ENCODE measurements at regions not wholly inside any gene's neighbourhood (a gene's known extent, or its start where the extent isn't known, plus 50 kb on each side); places are given as distances from the start of the nearest gene placed in this dataset.

DNA sequence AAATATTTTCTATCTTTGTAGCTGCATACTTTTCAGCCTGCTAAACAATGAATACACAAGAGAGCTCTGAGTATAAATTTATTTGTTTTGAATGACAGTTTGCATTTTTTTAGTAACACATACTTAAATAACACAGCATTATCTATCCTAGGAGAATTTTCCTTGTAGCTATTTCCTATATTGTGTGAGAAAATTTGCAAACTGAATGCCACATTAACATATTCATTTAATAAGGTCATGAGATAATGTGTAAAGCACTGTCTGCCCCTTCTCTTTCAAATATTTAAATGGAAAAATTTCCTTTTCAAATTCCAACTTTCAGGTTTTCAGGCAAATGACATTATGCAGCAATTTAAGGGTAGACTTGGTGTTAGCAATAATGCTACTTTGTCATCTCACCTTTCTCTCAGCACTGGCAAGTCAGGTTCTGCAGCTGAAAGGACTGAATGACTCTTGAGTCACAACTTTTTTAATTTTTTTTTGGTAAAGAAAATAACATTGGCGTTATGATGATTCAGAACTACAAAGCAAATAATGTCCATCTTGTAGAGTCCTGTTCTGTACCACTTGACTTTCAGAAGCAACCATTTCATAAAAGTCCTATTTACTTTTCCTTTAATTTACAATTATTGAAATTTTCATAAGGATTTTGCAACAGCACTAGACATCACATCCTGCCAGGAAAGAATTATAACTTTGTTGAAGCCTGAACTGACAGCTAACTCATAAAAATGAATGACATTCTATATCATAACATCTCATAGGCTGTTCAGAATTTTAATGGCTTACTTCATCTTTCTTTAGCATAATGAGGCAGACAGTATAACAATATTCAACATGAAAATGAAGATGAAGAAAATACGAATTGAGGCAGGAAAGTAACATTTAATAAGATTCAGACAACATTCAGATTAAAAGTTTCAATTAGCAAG lies 681.6 kb upstream of the SEMA6D start:
- ChIA-PET CTCF (no interaction called here), RAD21 (ENCODE audit: low non-redundant PET in 1 of 2, low total read pairs in 2 of 2, uncharacterized antibody in 2 of 2, unreplicated experiment in 2 of 2) (no interaction called here), POLR2A (no interaction called here)
- DNase-seq (ENCODE audit: low read depth, low spot score) (no peak), ATAC-seq (no peak)
- H3K4me1 ChIP-seq (ENCODE audit: control insufficient read depth in 1 of 2, insufficient read depth in 2 of 2, low read length in 2 of 2) = no peaks in the 10 kb centered on the region
- H3K79me2 ChIP-seq (ENCODE audit: insufficient read depth, low read length) = no peaks in the 10 kb centered on the region
- TF ChIP-seq POLR2AphosphoS5 (IDR thresholded peaks at IDR 0.05; ENCODE audit: low read depth, low read length) (no peak), EZH2phosphoT487 (IDR thresholded peaks at IDR 0.05; ENCODE audit: borderline replicate concordance) (no peak)
- H3K27me3 ChIP-seq (ENCODE audit: insufficient read depth, low read length) = no peaks in the 10 kb centered on the region
- intact Hi-C loops (cut with micrococcal nuclease) = no loop called here
- no peaks in the 10 kb centered on the region for H3K9me2 ChIP-seq (ENCODE audit: insufficient read depth)
- H3K9ac ChIP-seq (ENCODE audit: low read length) = no peak overlapping the region
- peaks cover 8 to 25% of the 10 kb centered on the region in 2 experiments; a peak in 2 of 4 replicates for H3K9me3 ChIP-seq (ENCODE audit: control insufficient read depth in 1 of 2, insufficient read depth in 1 of 2, low read depth in 1 of 2, low read length in 2 of 2)
- H3K27ac ChIP-seq (ENCODE audit: low read depth, low read length) = no peak overlapping the region
- H3K36me3 ChIP-seq (ENCODE audit: control insufficient read depth in 1 of 2, insufficient read depth in 2 of 2, low read length in 2 of 2) = no peaks in the 10 kb centered on the region
- H3K4me3 ChIP-seq (replicated peaks in 1 of 2; ENCODE audit: low read depth in 1 of 2, low read length in 2 of 2) = no peak overlapping the region
- no peak overlapping the region for H3K4me2 ChIP-seq (ENCODE audit: low read length)
- H2AFZ ChIP-seq (ENCODE audit: low read depth, low read length, poor library complexity, severe bottlenecking) = no peak overlapping the region
- no peaks in the 10 kb centered on the region for H4K20me1 ChIP-seq (ENCODE audit: insufficient read depth)
- no TSS peak for BruUV-seq (replicated peaks)

DNA sequence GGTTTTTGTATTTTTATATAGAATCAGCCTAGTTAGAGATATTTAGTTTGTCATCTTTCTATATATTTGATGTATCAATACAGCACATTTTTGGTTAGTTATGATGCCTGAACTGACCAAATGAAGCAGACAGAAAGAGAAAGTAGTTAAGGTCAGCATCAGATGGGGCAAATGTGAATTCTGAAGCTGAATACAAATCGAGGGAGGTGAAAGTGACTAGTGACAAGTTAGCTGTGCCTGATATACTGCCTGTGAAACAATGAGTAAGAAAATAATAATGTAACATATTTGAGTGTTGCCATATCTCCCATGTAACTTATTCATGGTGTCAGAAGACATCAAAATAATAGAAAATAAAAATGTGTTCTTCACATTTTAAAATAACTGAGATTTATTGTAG lies 680.3 kb upstream of the SEMA6D start:
- no peak for TF ChIP-seq EZH2 (IDR thresholded peaks at IDR 0.05)
- TF ChIP-seq, protein P1, sequence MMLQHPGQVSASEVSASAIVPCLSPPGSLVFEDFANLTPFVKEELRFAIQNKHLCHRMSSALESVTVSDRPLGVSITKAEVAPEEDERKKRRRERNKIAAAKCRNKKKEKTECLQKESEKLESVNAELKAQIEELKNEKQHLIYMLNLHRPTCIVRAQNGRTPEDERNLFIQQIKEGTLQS (IDR thresholded peaks at IDR 0.05) = no peak
- TF ChIP-seq CBX3 (IDR thresholded peaks at IDR 0.05; ENCODE audit: low read depth) = no peak
- no peak for TF ChIP-seq SIN3A (IDR thresholded peaks at IDR 0.05; ENCODE audit: low read depth)
- no peak for TF ChIP-seq YY1 (IDR thresholded peaks at IDR 0.05; ENCODE audit: extremely low read depth, insufficient replicate concordance, low read depth, low read length)
- no peak for TF ChIP-seq SP1 (IDR thresholded peaks at IDR 0.05; ENCODE audit: low read depth)
- no peak for TF ChIP-seq CEBPB (IDR thresholded peaks at IDR 0.05; ENCODE audit: low read depth)
- DNase-seq (ENCODE audit: low read depth, low spot score) = no peak
- Histone ChIP-seq H2AFZ (ENCODE audit: low read depth, low read length, poor library complexity, severe bottlenecking) (no peak overlapping the region), H3K4me1 (ENCODE audit: control insufficient read depth in 1 of 2, insufficient read depth in 2 of 2, low read length in 2 of 2) (no peaks in the 10 kb centered on the region), H3K9me3 (ENCODE audit: control insufficient read depth in 1 of 2, insufficient read depth in 1 of 2, low read depth in 1 of 2, low read length in 2 of 2) (peaks cover 6 to 37% of the 10 kb centered on the region in 2 experiments; a peak in 2 of 4 replicates), H4K20me1 (ENCODE audit: insufficient read depth) (no peaks in the 10 kb centered on the region), H3K4me2 (ENCODE audit: low read length) (no peak overlapping the region), H3K79me2 (ENCODE audit: insufficient read depth, low read length) (no peaks in the 10 kb centered on the region), H3K27me3 (ENCODE audit: insufficient read depth, low read length) (no peaks in the 10 kb centered on the region), H3K4me3 (replicated peaks in 1 of 2; ENCODE audit: low read depth in 1 of 2, low read length in 2 of 2) (no peak overlapping the region), H3K27ac (ENCODE audit: low read depth, low read length) (no peak overlapping the region), H3K36me3 (ENCODE audit: control insufficient read depth in 1 of 2, insufficient read depth in 2 of 2, low read length in 2 of 2) (no peaks in the 10 kb centered on the region), H3K9ac (ENCODE audit: low read length) (no peak overlapping the region), H3K9me2 (ENCODE audit: insufficient read depth) (no peaks in the 10 kb centered on the region)
- ChIA-PET POLR2A (no interaction called here), CTCF (no interaction called here), RAD21 (ENCODE audit: low non-redundant PET in 1 of 2, low total read pairs in 2 of 2, uncharacterized antibody in 2 of 2, unreplicated experiment in 2 of 2) (no interaction called here)
- intact Hi-C loops (cut with micrococcal nuclease) = no loop called here
- no TSS peak for BruUV-seq (replicated peaks)
- ATAC-seq = no peak

All from HCT116 (cell line).